Natural killer cell (primary cell): ENCODE measurements at regions not wholly inside any gene's neighbourhood (a gene's known extent, or its start where the extent isn't known, plus 50 kb on each side); places are given as distances from the start of the nearest gene placed in this dataset.

Source experiments
- ATAC-seq, 3 donors: fragments of 150-1000 bp in 2 of 3; fragments of 200-7000 bp in 1 of 3; cut with Tn5 transposase; 1 replicate in 1 of 3; 2 replicates in 2 of 3; pipeline ENCODE4 v1.10.0; 2021; ENCODE audit warnings: mild to moderate bottlenecking in 2 of 3, moderate library complexity in 2 of 3
- DNase-seq, 2 donors: peaks; one replicate each; pipeline versions ENCODE4 v3.0.0 to v3.0.0-alpha.2; 2013 to 2021; ENCODE audit warnings: mixed read lengths in 1 of 2
- H3K27ac ChIP-seq: one replicate; pipeline ENCODE4 v1.5.1; 2013; ENCODE audit warnings: mild to moderate bottlenecking, low read length
- H3K27me3 ChIP-seq: one replicate; pipeline ENCODE4 v1.6.1; 2013; ENCODE audit warnings: low read length; ENCODE audit not compliant: control insufficient read depth, insufficient read depth
- H3K36me3 ChIP-seq: one replicate; pipeline ENCODE4 v1.6.1; 2013; ENCODE audit warnings: low read length; ENCODE audit not compliant: control insufficient read depth, insufficient read depth
- H3K4me1 ChIP-seq: one replicate; pipeline ENCODE4 v1.6.1; 2013; ENCODE audit warnings: low read length; ENCODE audit not compliant: control insufficient read depth, insufficient read depth
- H3K4me3 ChIP-seq: one replicate; pipeline ENCODE4 v1.5.1; 2013; ENCODE audit warnings: low read length
- H3K9me3 ChIP-seq: one replicate; pipeline ENCODE4 v1.6.1; 2013; ENCODE audit warnings: low read length; ENCODE audit not compliant: control insufficient read depth, insufficient read depth
- H3K27ac Mint-ChIP-seq, 2 donors: one replicate each; pipeline ENCODE4 v1.8.0; 2022; ENCODE audit warnings: mild to moderate bottlenecking in 2 of 2, mixed read lengths in 2 of 2, moderate library complexity in 1 of 2
- H3K27me3 Mint-ChIP-seq, 2 donors: one replicate each; pipeline ENCODE4 v1.8.0; 2022; ENCODE audit warnings: low read depth in 2 of 2, mixed read lengths in 2 of 2
- H3K36me3 Mint-ChIP-seq: one replicate; pipeline ENCODE4 v1.8.0; 2022; ENCODE audit warnings: mixed read lengths
- H3K4me1 Mint-ChIP-seq, 2 donors: one replicate each; pipeline ENCODE4 v1.8.0; 2022; ENCODE audit warnings: mixed read lengths in 2 of 2
- H3K4me3 Mint-ChIP-seq: one replicate; pipeline ENCODE4 v1.8.0; 2022; ENCODE audit warnings: mild to moderate bottlenecking, moderate library complexity, mixed read lengths
- H3K9me3 Mint-ChIP-seq, 2 donors: one replicate each; pipeline ENCODE4 v1.8.0; 2022; ENCODE audit warnings: mixed read lengths in 2 of 2
- CTCF ChIP-seq: fragments of 200-600 bp; IDR thresholded peaks from one replicate; pipeline ENCODE4 v1.8.0; 2022; ENCODE audit warnings: antibody characterized with exemption
- WGBS: methylation state at CpG from one replicate; pipeline ENCODE4 v1.1.7; 2013; ENCODE audit warnings: missing lambda C conversion rate; ENCODE audit not compliant: insufficient coverage; 5-methylcytosine and 5-hydroxymethylcytosine counted together
- intact Hi-C: fragments of 100-400 bp; cut with micrococcal nuclease; formaldehyde crosslinking; loops from one replicate; pipeline ENCODE4 v1.14.2; 2022

- Mint-ChIP-seq H3K27ac (no peak overlapping the region), H3K27me3 (peaks cover 11 to 13% of the 10 kb centered on the region in 2 donors), H3K9me3 (no peaks in the 10 kb centered on the region), H3K36me3 (no peaks in the 10 kb centered on the region), H3K4me1 (no peaks in the 10 kb centered on the region), H3K4me3 (no peak overlapping the region)
- H3K4me1 ChIP-seq: peaks cover 3% of the 10 kb centered on the region
- TF ChIP-seq CTCF: no peak
- no peaks in the 10 kb centered on the region for H3K36me3 ChIP-seq
- H3K27ac ChIP-seq: no peak overlapping the region
- ATAC-seq: no peak
- DNase-seq: no peak
- no peak overlapping the region for H3K4me3 ChIP-seq
- WGBS: 26% methylated on average over 26 of the region's 26 CpGs
- intact Hi-C loops: no loop called here
- H3K27me3 ChIP-seq: no peaks in the 10 kb centered on the region
- no peaks in the 10 kb centered on the region for H3K9me3 ChIP-seq
Measured at GRCh38 chrX:68912113-68912512, 83.3 kb downstream of the EFNB1 start.

GRCh38 chrX:68910731-68911428, 82.1 kb downstream of the EFNB1 start:
- no peaks in the 10 kb centered on the region for H3K36me3 Mint-ChIP-seq
- no peak overlapping the region for H3K27ac ChIP-seq
- no peaks in the 10 kb centered on the region for H3K36me3 ChIP-seq
- ATAC-seq (no peak), DNase-seq (no peak)
- no peak overlapping the region for H3K27ac Mint-ChIP-seq
- peaks cover 11 to 13% of the 10 kb centered on the region in 2 donors for H3K27me3 Mint-ChIP-seq
- intact Hi-C loops: no loop called here
- no peak for TF ChIP-seq CTCF
- H3K27me3 ChIP-seq: no peaks in the 10 kb centered on the region
- 80% methylated on average over 1 of the region's 3 CpGs for WGBS
- no peak overlapping the region for H3K4me3 ChIP-seq
- no peaks in the 10 kb centered on the region for H3K9me3 ChIP-seq
- H3K4me1 ChIP-seq: peaks cover under 1% of the 10 kb centered on the region
- H3K4me3 Mint-ChIP-seq: no peak overlapping the region
- no peaks in the 10 kb centered on the region for H3K9me3 Mint-ChIP-seq
- H3K4me1 Mint-ChIP-seq: no peaks in the 10 kb centered on the region

- Histone ChIP-seq H3K4me1 (no peaks in the 10 kb centered on the region), H3K27ac (no peak overlapping the region), H3K27me3 (no peaks in the 10 kb centered on the region), H3K4me3 (no peak overlapping the region), H3K9me3 (no peaks in the 10 kb centered on the region), H3K36me3 (no peaks in the 10 kb centered on the region)
- H3K36me3 Mint-ChIP-seq: no peaks in the 10 kb centered on the region
- peaks cover 11 to 13% of the 10 kb centered on the region in 2 donors for H3K27me3 Mint-ChIP-seq
- TF ChIP-seq CTCF: no peak
- DNase-seq (no peak), ATAC-seq (no peak)
- no peak overlapping the region for H3K4me3 Mint-ChIP-seq
- intact Hi-C loops: no loop called here
- H3K27ac Mint-ChIP-seq: no peak overlapping the region
- H3K9me3 Mint-ChIP-seq: no peaks in the 10 kb centered on the region
- no peaks in the 10 kb centered on the region for H3K4me1 Mint-ChIP-seq
- 78% methylated on average over 2 of the region's 2 CpGs for WGBS
Measured at GRCh38 chrX:68909945-68910344, 81.1 kb downstream of the EFNB1 start.

GRCh38 chrX:68908071-68908470, 79.2 kb downstream of the EFNB1 start:
- Mint-ChIP-seq H3K9me3 (no peaks in the 10 kb centered on the region), H3K27me3 (peaks cover 6 to 8% of the 10 kb centered on the region in 2 donors), H3K4me1 (no peaks in the 10 kb centered on the region), H3K4me3 (no peak overlapping the region), H3K36me3 (no peaks in the 10 kb centered on the region), H3K27ac (no peak overlapping the region)
- Histone ChIP-seq H3K27me3 (no peaks in the 10 kb centered on the region), H3K4me1 (no peaks in the 10 kb centered on the region), H3K9me3 (no peaks in the 10 kb centered on the region), H3K4me3 (no peak overlapping the region), H3K36me3 (no peaks in the 10 kb centered on the region), H3K27ac (no peak overlapping the region)
- TF ChIP-seq CTCF: no peak
- DNase-seq (no peak), ATAC-seq (no peak)
- intact Hi-C loops: no loop called here
- 87% methylated on average over 4 of the region's 5 CpGs for WGBS
